ENCODE measurements at regions not wholly inside any gene's neighbourhood (a gene's known extent, or its start where the extent isn't known, plus 50 kb on each side); places are given as distances from the start of the nearest gene placed in this dataset.

DNA sequence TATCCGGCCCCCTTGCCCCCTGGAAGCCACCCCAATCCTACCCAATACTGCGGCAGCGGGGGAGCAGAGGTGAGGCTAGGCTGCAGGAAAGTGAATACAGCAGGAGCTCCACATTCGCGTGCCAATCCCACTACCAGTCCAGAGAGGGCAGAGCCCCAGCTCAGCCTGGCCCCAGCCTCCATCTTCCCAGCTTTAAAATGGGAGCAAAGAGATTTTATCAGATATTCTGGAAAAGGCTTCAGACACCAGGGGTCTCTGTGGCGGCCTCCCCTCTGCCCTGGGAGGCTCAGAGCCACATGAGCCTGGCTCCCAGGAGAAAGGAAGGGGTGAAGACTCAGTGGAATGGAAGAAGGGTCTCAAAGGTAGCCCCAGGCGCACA lies 72.7 kb downstream of the NCOR2 start:
- no peak for TF ChIP-seq CBX3 (IDR thresholded peaks at IDR 0.05; ENCODE audit: low read depth)
- no peak for TF ChIP-seq CEBPB (IDR thresholded peaks at IDR 0.05; ENCODE audit: low read depth)
- TF ChIP-seq POLR2A (IDR thresholded peaks at IDR 0.05; ENCODE audit: borderline replicate concordance, extremely low read depth, insufficient read depth, insufficient read length), result no peak
